ENCODE measurements at regions not wholly inside any gene's neighbourhood (a gene's known extent, or its start where the extent isn't known, plus 50 kb on each side); places are given as distances from the start of the nearest gene placed in this dataset.

- no peaks in the 10 kb centered on the region for H3K9me3 ChIP-seq (ENCODE audit: control insufficient read depth, insufficient read depth, low read depth, low read length)
- no peaks in the 10 kb centered on the region for H3K36me3 ChIP-seq (ENCODE audit: control insufficient read depth, insufficient read depth, low read length)
- no peak overlapping the region for H3K4me3 ChIP-seq (ENCODE audit: low read depth in 2 of 2, low read length in 2 of 2)
- intact Hi-C loops (cut with micrococcal nuclease; ENCODE audit: unreplicated experiment): no loop called here
- H3K4me1 ChIP-seq (ENCODE audit: control insufficient read depth, insufficient read depth, low read length): no peaks in the 10 kb centered on the region
- TF ChIP-seq CTCF (IDR thresholded peaks at IDR 0.05) (no peak), POLR2AphosphoS5 (IDR thresholded peaks at IDR 0.05; ENCODE audit: low read depth, low read length) (no peak), REST (IDR thresholded peaks at IDR 0.05; ENCODE audit: insufficient read depth in 1 of 2, low read depth in 2 of 2, low read length in 1 of 2) (no peak), TCF7L2 (IDR thresholded peaks at IDR 0.05; ENCODE audit: low read depth, low read length) (no peak), SIN3A (IDR thresholded peaks at IDR 0.05; ENCODE audit: borderline replicate concordance, insufficient read depth, low read depth, low read length) (no peak)
- BruUV-seq (replicated peaks): no TSS peak
- DNase-seq (ENCODE audit: low read depth, low spot score) (no peak), ATAC-seq (no peak)
- in situ Hi-C loops (cut with HindIII; ENCODE audit: low pct_unique_long_range_greater_than_20kb, low sequenced_read_pairs): no loop called here
- CTCF ChIA-PET: no interaction called here
- POLR2A ChIA-PET: no interaction called here
- no peaks in the 10 kb centered on the region for H3K27me3 ChIP-seq (ENCODE audit: control insufficient read depth, insufficient read depth, low read length)
- H3K27ac ChIP-seq (ENCODE audit: low read length): no peak overlapping the region
Observed at GRCh38 chr11:114790910-114791309, 112.6 kb downstream of the NXPE2 start.

GRCh38 chr11:114794048-114794684 is 115.8 kb downstream of the NXPE2 start:
- Histone ChIP-seq H3K4me3 (ENCODE audit: low read depth in 2 of 2, low read length in 2 of 2) (no peak overlapping the region), H3K27ac (ENCODE audit: low read length) (no peak overlapping the region)
- in situ Hi-C loops (cut with HindIII; ENCODE audit: low pct_unique_long_range_greater_than_20kb, low sequenced_read_pairs): no loop called here

More at GRCh38 chr11:114794048-114794684, 115.8 kb downstream of the NXPE2 start:
- no peaks in the 10 kb centered on the region for H3K4me1 ChIP-seq (ENCODE audit: control insufficient read depth, insufficient read depth, low read length)
- H3K27me3 ChIP-seq (ENCODE audit: control insufficient read depth, insufficient read depth, low read length): no peaks in the 10 kb centered on the region
- TF ChIP-seq REST (IDR thresholded peaks at IDR 0.05; ENCODE audit: insufficient read depth in 1 of 2, low read depth in 2 of 2, low read length in 1 of 2) (no peak), SIN3A (IDR thresholded peaks at IDR 0.05; ENCODE audit: borderline replicate concordance, insufficient read depth, low read depth, low read length) (no peak), POLR2AphosphoS5 (IDR thresholded peaks at IDR 0.05; ENCODE audit: low read depth, low read length) (no peak), CTCF (IDR thresholded peaks at IDR 0.05) (no peak), TCF7L2 (IDR thresholded peaks at IDR 0.05; ENCODE audit: low read depth, low read length) (no peak)
- H3K36me3 ChIP-seq (ENCODE audit: control insufficient read depth, insufficient read depth, low read length): no peaks in the 10 kb centered on the region
- no TSS peak for BruUV-seq (replicated peaks)
- CTCF ChIA-PET: no interaction called here
- H3K9me3 ChIP-seq (ENCODE audit: control insufficient read depth, insufficient read depth, low read depth, low read length): no peaks in the 10 kb centered on the region
- ATAC-seq: no peak
- POLR2A ChIA-PET: no interaction called here
- intact Hi-C loops (cut with micrococcal nuclease; ENCODE audit: unreplicated experiment): no loop called here
- no peak for DNase-seq (ENCODE audit: low read depth, low spot score)

Measured in Panc1 (cell line).